GM21737 (cell line): ENCODE measurements at regions not wholly inside any gene's neighbourhood (a gene's known extent, or its start where the extent isn't known, plus 50 kb on each side); places are given as distances from the start of the nearest gene placed in this dataset.

Experiments
- ATAC-seq: cut with Tn5 transposase; IDR thresholded peaks from one replicate; pipeline ENCODE4 v1.9.1; 2021; ENCODE audit warnings: mild to moderate bottlenecking, moderate library complexity; ENCODE audit not compliant: unreplicated experiment

DNA sequence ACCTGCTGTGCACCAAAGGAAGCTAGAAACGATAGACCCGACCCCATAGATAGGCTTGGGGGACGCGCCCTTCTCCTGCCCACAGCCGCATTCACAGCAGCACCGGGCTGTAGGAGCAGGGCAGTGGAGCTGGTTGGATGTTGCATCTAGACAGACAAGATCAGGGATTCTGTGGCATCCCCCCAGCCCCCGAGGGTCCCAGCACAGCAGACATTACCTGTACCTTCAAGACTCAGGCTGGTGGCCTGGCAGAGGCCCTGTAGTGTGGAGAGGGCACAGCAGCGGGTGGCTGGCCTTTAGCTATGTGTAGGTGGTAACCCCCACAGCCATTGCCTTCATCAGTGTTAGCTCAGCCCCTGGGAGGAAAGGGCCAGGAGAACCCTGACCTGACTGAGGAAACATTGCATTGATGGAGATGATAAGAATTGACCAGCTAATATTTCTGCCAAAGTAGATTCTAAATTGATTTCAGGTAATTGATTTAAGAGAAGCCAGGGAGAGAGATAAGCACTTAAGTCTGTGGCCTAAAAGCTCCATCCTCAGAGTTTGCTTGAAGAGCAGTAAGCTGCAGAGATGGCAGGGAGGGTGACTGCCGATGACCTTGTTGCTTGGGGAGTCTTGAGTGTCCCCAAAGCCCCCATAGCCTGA lies 269.4 kb downstream of the TLE3 start:
- no peak for ATAC-seq

DNA sequence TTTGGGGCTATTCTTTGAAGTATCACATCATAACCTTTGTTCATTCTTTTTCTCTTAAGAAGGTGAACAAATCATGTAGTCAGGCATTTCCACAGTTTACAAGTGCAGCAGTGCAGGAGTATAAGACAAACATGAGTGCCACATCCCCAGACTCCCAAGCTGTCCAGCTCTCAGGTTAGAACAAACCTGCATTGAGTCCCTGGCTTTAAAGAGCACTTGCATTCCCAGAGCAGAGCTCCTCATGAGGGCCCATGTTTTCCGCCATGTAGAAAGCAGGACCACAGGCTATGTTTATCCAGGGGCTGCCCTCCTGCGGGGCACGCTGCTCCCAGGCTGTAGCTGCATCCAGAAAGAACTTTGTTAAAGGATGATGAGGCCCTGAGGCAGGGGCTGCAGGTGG lies 267.7 kb downstream of the TLE3 start:
- no peak for ATAC-seq

DNA sequence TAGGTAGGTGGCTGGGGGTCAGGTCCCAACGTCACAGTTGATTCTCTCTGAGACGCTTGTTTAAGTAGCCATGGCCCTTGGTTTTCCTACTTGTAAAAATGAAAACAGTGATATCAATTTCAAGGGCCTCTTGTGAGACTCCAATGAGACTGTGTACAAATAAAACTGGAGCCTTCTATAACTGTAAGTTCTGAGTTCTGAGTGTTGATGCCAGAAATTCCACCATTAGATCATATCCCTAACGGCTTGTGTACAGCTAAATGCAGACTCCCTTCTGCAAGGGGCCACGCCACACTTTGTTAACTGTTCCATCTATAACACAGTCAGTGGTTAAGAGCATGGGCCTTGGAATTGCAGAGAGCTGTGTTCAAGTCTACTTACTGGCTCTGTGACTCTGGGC lies 267.3 kb downstream of the TLE3 start:
- ATAC-seq, result no peak

DNA sequence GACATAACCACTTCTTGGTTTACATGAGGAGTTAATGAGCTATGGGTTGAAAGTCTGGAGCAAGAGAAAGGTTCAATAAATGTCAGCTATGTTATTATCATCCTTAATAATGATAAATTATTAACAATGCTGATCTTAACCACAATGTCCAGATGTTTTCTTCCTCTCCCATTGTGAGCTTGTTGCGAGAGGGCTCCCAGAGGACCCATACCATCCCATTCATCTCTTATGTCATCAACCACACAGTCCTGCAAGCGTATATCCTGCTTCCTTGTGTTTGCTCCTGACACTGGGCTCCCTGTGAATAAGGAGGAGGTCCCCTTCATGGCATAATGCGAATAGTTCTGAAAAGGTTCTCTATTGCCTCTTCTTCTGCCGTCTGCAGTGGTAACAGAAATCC lies 266.8 kb downstream of the TLE3 start:
- no peak for ATAC-seq

DNA sequence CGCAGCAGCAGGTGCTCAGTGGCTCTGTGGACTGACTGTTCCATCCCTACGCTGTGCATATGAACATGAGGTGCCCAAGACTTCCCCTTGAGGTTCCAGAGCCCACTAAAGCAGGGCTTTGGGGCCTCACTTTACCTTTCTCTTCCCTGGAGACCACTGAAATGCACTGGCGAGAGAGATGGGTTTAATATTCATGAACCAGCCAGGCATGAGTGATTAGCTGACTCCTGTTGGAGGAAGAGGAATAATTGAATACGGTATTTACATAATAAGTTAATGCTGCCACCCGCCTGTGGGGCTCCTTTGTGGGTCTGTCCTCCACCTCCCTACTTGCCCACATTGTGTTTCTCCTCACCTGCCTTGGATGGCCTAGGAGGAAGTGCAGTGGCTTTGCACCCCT lies 263.4 kb downstream of the TLE3 start:
- no peak for ATAC-seq

DNA sequence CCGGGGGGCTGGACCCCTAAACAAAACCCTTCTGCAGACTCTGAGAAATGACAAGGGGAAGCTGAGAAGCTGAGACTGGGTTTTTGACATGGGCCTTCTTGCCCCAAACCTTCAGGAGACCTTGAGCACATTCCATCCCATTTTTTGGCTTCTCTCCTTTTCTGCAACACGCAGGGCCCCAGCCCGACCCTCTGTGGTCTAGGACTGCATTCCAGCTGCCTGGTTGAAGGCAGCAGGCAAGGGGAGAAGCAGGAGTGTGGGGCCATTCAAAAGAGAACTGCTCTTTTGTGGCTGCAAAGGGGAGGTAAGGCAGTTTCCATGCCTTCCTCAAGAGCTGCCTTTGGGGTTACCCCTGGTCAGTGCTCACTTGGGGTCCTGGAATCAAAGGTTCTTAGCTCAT lies 263.0 kb downstream of the TLE3 start:
- ATAC-seq, result no peak

DNA sequence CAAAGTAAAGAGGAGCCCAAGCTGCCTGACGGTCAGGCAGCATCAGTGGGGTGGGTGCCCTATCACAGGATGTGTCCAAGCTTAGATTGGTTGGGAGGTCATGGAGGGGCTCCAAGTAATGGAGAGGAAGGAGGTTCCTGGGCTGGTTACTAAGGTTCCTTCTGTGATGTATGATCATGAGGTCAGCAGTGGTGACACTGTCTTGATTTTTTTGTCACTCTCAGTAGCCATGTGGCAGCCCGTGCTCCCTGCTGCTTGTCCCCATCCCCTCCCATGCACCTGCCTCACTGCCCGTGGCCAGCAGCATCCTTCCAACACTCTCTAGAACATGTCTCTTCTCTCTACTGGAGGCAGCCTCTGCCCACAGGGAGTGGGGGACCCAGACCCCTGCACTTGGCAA lies 261.7 kb downstream of the TLE3 start:
- ATAC-seq, result no peak

DNA sequence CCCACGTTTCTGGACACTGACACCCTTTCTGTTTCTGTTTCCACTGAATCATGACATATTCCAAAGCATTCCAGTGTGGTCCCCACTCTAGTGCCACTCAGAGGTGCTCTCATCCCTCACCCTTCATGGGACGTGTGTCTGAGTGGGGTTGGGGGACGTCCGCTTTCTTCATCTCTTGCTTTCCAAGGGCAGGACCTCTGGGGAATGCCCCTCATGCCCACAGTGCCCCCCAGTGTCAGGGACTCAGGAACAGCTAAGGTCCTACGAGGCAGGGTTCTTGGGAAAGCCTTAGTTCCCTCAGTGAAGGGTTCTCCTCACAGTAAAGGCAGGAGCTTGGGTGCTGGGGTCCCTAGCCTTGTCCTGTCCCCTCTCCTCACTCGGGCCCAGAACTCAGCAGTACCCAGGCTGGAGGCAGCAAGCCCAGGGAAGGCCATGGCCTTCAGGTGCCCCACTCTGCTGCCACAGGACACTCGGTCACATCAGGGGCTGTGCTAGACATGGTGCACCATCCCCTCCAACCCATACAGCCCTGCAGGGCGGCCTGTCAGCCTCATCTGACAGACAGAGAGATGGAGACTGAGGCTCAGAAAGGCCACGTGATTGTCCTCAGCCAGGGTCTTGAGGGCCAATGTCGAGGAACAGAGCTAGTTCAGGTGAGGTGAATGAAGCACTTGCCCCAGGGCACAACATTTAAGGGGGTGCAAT lies 261.0 kb downstream of the TLE3 start:
- ATAC-seq, result no peak

DNA sequence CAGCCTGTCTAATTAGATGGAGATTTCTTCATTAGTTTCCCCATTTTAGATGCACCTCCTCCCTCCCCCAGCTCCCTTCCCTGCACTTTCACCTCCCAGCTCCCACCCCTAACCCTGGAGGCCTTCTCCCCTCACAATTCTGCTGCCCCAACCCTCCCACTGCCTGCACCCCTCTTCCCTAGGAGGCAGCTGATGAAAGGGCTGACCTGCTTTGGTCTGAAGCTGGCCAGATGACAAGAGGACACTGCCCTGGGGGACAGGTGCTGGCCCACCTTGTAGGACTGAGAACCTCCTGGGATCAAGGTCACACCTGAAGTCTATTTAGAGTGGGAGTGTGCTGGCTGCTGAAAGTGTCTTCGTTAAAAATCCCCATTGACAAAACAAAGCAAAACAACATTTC lies 259.4 kb downstream of the TLE3 start:
- no peak for ATAC-seq

DNA sequence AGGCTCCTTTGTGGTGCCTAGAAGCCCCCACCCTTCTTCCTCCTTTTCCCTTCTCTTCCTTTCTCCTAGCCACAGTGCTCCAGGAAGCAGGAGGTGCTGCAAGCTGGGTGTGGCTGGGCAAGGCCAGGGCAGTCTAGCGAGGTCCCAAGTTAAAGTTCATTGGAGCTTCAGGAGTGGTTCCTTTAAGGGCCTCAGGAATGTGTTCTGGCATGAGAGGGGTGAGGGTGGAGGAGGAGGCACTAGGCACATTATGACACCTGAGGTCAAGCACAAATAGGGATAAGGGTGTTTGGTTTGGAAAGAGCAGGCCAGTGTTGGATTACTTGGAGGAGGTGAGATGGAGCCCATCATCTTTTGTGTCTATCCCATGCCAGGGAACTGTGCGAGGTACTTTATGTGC lies 258.7 kb downstream of the TLE3 start:
- ATAC-seq, result no peak

DNA sequence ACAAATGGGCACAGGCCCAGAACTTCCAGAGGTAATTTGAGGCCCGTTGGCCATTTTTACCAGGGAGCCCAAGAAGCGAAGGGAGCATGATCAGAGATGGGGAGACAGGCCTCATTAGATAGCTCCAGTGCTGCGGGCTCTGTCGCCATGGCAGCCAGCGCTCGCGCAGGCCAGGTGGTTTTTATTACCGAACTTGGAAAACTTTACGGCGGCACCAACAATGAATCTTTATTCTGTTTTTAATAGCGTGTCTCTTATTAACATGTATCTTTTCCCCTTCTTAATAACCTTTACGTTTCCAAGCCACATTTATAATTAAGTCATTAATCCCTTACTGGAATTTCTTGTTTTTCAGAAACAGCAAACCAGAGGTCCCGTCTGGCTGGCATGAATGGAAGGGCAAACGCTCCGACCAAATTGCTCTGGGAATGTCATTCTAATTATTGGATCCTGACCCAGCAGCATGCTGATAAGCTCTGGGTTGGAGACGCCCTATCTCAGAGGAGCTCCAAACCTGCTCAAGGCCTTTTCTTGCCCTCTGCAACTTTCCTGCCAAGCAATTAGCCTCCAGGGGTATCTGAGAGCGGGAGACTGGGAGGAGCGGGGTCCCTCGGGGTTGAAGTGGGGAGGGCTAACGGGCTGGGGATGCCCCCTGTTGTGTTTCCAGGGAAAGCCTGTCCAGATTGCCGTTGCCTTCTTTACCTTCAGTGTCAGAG lies 256.4 kb downstream of the TLE3 start:
- no peak for ATAC-seq

DNA sequence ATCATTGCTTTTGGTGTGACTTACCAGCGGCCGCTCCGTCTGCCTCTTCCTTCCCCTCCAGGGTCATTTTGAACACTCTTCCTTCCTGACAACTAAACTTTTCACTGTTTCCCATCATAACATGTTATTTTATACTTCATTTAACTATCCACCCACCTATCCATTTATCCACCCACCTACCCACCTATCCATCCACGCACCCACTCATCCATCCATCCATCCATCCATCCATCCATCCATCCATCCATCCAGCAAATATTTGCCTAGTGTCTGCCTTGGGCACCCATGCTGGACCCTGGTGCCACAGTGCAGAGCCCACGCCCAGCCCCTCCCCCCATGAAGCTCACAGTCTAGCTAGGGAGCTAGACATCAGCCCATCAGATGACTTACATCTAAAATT lies 254.9 kb downstream of the TLE3 start:
- no peak for ATAC-seq

DNA sequence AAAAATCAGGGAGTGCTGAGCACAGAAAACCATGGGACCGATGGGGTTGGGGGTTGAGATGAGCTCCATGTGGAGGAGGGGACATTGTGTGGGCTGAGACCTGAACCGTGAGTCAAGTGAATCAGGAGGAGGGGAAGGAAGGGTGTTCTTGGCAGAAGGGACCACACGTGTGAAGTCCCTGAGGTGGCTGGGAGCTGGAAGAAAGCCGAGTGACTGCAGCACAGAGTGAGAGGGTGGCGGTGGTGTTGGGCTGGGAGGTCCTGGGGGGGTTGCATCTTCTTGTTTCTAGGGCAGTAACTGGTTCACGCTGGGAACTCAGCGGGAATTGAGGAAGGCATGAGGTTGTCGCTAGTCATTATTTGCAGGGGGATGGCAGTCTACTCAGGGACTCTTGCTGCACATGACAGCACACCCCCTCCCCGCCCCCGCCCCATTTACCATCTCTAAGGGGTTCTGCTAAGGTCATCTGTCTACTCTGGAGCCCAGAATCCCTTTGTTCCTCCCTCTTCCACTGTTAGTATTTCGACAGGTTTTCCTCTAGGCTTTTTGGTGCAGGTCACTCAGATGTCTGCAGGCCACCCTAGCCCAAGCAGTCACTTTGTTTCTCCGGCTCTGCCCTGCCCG lies 254.3 kb downstream of the TLE3 start:
- ATAC-seq, result no peak

DNA sequence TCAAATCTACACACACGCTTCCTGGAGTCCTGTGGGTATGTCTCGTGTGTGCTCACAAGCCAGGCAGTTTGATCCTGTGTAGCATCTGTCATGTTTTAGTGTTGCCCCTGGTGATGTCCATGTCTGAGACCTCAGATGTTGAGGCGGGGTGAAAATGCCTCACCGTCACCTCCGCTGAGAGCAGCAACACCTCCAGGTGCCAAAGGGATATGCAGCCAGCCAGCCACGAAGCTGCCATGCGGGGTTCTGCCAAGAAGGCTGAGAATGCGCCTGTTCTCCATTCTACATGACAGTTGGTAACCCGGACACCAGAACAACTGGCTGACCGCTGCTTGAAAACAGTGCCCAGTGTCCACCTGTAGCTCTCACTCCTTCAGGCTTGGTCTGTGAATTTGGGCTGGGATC lies 253.8 kb downstream of the TLE3 start:
- ATAC-seq, result no peak

DNA sequence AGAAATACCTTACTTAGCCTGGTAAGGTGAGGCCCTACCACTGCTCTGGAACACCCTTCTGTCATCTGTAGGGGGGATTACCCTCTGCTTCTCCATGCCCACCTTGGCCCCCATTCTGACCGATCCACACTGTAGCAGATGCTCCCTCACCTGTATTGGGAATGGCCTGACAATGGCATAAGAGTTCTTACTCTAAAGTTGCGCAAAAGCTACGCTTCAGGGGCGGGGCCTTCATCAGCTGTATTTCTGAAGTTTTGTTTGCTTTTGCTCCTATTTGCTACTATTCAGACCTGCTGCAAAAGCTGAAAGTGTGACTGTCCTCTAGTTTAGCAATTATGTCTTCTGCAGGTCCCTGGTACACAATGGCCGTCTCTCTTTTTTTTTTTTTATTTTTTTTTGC lies 252.6 kb downstream of the TLE3 start:
- no peak for ATAC-seq

DNA sequence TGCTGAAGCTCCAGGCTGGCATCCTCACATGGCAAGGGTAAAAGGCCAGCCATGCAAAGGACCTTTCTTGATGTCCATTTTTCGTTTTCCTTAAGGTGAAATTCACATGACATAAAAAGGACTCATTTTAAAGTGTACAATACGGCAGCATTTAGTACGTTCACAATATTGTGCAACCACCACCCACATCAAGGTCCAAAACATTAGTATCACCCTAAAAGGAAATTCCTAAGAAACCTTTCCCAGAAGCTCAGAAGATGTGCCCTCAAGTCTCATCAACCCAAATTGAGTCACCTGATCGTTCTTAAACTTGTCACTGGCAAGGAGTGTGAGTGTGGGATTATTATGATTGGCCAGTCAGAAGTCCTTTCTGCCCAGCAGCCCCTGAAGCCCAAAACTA lies 250.1 kb downstream of the TLE3 start:
- no peak for ATAC-seq

DNA sequence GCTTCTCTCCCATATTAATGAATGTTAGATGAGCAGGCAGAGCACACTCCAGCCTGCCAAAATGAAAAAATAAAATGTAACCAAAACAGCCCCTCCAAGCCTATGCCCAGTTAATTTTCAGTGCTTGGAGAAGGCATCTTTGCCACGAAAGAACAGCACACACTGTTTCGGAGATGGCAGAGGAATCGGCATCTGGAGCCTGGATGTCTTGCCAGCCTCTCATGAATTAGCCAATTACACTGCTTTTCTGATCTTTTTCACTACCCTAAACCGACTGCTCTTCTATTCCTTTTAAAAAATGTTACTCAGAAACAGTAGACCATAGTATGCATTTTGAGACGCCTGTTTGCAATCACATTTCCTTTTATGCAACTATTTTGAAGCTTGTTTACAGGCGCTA lies 249.6 kb downstream of the TLE3 start:
- no peak for ATAC-seq

DNA sequence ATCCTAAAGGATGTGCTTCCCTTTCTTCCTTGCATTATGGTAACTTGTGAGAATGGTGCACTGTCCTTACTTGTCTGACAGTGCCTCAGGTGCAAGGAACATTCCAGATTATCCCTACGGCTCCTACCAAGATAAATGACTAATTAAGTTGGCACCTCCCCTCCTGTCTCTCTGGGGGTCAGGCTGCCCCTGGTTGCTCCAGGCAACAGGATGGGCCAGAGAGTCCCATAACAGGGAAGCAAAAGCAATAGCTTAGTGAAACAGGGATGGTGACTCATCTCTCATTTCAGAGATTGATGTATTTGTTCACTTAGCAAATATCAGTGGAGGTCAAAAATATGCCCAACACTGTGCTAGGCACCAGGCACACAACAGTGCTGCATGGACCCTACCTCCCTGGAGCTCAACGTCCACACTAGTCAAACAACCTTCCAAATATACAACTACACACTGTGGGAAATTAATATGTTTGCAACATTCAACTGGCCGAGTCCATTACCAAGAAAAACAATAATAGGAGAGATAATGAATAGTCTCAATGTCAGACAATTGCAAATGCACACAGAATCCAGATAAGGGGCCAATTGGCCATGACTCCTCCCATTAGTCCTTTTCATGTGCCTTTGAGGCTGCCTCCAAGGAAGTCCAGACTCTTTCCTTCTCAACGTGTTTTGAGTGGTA lies 249.0 kb downstream of the TLE3 start:
- no peak for ATAC-seq

DNA sequence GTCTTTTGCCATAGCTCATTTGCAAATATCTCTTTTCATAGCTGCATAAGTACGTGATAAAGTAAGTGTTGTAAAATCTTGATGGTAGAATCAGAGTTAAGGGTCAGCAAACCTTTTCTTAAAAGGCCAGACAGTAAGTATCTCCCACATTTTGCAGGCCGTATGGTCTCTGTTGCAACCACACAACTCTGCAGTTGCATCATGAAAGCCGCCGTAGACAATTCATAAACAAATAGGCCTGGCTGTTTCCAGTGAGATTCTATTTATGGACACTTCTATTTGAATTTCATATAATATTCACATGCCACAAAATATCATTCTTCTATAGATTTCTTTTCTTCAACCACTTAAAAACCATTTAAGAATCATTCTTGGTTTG lies 248.5 kb downstream of the TLE3 start:
- no peak for ATAC-seq

DNA sequence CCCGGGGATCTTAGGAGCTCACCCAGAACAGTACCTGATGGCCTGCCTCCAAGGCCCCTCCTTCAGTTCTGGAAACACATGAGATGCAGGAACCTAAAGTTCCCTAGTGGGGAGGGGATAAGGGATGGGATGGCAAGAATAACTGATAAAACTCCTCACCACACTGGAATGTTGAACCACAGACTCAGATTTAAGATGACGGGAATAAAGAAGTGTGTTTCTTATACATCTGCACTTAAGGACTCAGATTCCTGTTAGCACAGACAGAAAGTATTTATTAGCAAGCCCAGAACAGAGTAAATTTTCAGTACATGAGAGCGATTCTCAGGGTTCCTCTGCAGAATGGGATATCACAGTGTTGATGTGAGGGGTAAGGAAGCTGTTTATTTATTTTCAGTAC lies 245.2 kb downstream of the TLE3 start:
- no peak for ATAC-seq

DNA sequence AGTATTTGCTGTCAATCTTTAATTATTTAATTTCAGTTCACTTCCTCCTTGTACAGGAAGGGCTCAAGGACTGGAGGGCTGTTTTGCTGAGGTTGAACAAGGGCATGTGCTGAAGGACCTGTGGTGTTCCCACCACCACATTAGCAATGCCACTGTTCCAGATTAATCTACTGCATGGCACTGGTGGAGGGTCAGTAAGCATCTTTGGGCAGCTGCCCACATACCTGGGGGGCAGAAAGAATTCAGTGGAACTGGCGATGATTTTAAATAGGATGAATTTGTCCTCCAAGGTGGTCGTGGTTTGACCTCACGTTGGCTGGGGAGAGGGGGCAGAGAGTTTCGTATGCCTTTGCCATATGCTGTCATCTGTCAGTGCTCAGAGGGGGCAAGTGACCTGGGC lies 244.8 kb downstream of the TLE3 start:
- no peak for ATAC-seq
